ENCODE measurements at regions not wholly inside any gene's neighbourhood (a gene's known extent, or its start where the extent isn't known, plus 50 kb on each side); places are given as distances from the start of the nearest gene placed in this dataset.

DNA sequence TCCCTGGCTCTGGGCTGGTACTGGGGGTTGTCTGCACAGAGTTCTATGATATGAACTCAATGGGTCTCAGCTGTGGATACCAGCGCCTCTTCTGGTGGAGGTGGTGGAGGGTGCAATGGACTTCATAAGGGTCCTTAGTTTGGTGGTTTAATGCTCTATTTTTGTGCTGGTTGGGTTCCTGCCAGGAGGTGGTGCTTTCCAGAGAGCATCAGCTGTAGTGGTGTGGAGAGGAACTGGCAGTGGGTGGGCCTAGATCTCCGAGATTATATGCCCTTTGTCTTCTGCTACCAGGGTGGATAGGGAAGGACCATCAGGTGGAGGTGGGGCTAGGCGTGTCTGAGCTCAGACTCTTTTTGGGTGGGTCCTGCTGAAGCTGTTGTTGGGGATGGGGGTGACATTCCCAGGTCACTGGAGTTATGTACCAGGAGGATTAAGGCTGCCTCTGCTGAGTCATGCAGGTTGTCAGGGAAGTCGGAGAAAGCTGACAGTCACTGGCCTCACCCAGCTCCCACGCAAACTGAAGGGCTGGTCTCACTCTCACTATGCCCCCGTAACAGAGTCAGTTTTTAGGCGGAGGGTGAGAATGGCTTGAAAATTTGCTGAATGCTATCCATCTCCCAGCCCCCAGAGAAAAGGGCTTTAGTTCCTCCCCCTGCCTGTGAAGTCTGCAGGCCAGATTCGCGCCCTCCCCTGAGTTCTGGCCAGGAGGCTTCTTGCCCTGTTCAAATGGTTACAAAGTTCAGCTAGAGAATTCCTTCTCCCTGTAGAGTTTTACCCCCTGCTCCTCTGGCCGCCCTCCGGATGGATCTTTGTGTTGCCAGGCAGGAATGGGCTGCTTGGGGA, 902.9 kb downstream of the LTN1 start:
- TF ChIP-seq ZNF416 (CRISPR knock-in tag; IDR thresholded peaks at IDR 0.05) (no peak), FOXJ3 (CRISPR knock-in tag; IDR thresholded peaks at IDR 0.05; ENCODE audit: borderline replicate concordance) (no peak), PRRX2 (CRISPR knock-in tag; IDR thresholded peaks at IDR 0.05) (no peak), MAX (CRISPR knock-in tag; IDR thresholded peaks at IDR 0.05) (no peak)
